ENCODE measurements at regions not wholly inside any gene's neighbourhood (a gene's known extent, or its start where the extent isn't known, plus 50 kb on each side); places are given as distances from the start of the nearest gene placed in this dataset.

DNA sequence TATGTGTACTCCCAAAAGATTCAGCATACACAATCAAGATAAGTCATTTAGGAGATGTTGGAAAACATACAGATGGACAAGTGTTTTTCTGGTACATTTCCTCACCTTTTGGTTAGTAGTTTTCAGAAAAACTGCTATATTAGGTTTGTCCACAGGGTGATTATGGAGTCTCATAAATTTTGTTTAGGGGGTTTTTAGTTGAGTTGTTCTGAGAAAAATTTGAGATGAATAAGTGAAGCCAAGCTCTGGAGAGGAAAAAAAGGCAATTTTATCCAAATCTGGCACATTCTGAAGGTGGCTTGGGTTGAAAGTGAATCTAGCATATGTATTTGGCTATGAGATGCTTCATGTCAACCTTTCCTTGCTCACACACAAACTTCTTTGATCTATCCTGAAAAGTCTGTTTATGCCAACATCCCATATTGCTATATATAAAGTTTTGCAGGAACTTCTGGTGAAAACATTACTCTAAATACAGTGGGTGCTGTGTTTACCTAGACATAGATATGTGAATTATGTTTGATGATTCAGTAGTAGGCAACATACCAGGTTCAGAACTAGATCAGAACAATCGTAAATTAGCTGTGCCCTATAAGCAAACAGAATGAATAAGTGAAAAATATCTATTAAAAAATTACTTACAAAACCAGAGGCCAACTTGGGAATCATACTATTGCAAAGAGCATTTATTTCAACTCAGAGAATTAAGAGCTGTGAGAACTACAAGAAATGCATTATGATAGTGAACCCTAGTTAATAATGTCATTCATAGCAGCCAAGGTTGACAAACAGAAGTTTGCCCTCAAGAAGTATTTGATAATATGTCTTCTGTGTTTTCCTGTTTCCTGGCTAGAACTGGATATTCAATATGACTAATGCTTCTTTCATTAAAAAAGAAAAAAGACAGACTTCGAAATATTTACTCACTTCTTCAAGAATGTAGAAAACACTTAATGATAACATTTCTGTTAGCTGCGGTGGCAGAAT lies 552.0 kb downstream of the IRS1 start:
- Histone ChIP-seq H3K27ac (no peak overlapping the region), H3K4me3 (replicated peaks in 1 of 3) (no peak overlapping the region), H3K36me3 (no peaks in the 10 kb centered on the region), H3K9me3 (no peaks in the 10 kb centered on the region), H3K4me1 (no peaks in the 10 kb centered on the region), H3K27me3 (no peaks in the 10 kb centered on the region)
- intact Hi-C loops (cut with DNase I): no loop called here
- TF ChIP-seq POLR2A (IDR thresholded peaks at IDR 0.05): no peak
- TF ChIP-seq, protein P1, sequence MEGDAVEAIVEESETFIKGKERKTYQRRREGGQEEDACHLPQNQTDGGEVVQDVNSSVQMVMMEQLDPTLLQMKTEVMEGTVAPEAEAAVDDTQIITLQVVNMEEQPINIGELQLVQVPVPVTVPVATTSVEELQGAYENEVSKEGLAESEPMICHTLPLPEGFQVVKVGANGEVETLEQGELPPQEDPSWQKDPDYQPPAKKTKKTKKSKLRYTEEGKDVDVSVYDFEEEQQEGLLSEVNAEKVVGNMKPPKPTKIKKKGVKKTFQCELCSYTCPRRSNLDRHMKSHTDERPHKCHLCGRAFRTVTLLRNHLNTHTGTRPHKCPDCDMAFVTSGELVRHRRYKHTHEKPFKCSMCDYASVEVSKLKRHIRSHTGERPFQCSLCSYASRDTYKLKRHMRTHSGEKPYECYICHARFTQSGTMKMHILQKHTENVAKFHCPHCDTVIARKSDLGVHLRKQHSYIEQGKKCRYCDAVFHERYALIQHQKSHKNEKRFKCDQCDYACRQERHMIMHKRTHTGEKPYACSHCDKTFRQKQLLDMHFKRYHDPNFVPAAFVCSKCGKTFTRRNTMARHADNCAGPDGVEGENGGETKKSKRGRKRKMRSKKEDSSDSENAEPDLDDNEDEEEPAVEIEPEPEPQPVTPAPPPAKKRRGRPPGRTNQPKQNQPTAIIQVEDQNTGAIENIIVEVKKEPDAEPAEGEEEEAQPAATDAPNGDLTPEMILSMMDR (IDR thresholded peaks at IDR 0.05): no peak
- 89 to 93% methylated on average over 3 of the region's 3 CpGs for WGBS, 2 donors
- DNase-seq: no peak

DNA sequence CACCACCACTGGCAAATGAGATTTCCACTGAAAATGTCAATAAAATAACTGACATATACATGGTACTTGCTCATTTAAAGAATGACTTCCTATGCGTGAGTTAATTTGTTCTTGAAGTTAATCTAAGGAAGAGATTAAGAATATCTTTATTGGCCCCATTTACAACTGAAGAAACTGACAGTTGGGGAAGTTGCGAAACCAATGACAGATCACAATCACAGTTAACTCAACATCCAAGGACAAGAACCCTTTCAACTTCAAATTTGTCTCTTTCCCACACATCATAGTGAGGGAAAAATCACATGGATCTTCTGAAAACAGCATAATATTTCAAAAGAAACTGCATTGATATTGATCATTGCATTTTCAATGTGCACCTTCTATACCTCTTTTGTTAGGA lies 565.4 kb downstream of the IRS1 start:
- 91 to 94% methylated on average over 2 of the region's 2 CpGs for WGBS, 2 donors
- intact Hi-C loops (cut with DNase I): no loop called here
- H3K36me3 ChIP-seq: no peaks in the 10 kb centered on the region

DNA sequence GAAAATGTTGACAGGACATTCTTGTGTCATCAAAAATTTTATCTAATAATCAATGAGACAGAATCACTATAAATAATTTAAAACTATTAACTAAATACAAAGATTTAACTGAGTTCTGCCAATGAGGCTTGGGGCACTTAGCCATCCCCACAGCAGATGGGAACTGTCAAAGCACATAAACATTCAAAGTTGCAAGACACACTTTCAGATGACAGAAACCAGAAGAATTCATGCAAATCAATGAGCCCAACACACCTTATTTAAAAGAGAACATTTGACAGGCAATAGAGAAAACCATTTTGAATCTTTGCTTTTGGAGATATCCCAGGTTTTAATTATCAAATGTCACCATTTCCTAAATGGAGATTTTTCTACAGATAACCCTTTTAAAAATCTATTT lies 566.2 kb downstream of the IRS1 start:
- H3K4me3 ChIP-seq (replicated peaks in 1 of 3): no peak overlapping the region
- TF ChIP-seq, protein P1 (IDR thresholded peaks at IDR 0.05): no peak
- TF ChIP-seq POLR2A (IDR thresholded peaks at IDR 0.05): no peak
- H3K27ac ChIP-seq: no peak overlapping the region
- H3K36me3 ChIP-seq: no peaks in the 10 kb centered on the region
- intact Hi-C loops (cut with DNase I): no loop called here
- no peak for DNase-seq
- no peaks in the 10 kb centered on the region for H3K27me3 ChIP-seq
- H3K4me1 ChIP-seq: no peaks in the 10 kb centered on the region
- no peaks in the 10 kb centered on the region for H3K9me3 ChIP-seq

More for the DNA sequence above, 565.4 kb downstream of the IRS1 start:
- H3K27me3 ChIP-seq: no peaks in the 10 kb centered on the region
- no peaks in the 10 kb centered on the region for H3K4me1 ChIP-seq
- H3K9me3 ChIP-seq: no peaks in the 10 kb centered on the region
- H3K4me3 ChIP-seq (replicated peaks in 1 of 3): no peak overlapping the region
- no peak for DNase-seq
- H3K27ac ChIP-seq: no peak overlapping the region
- TF ChIP-seq POLR2A (IDR thresholded peaks at IDR 0.05): no peak
- TF ChIP-seq, protein P1 (IDR thresholded peaks at IDR 0.05): no peak

DNA sequence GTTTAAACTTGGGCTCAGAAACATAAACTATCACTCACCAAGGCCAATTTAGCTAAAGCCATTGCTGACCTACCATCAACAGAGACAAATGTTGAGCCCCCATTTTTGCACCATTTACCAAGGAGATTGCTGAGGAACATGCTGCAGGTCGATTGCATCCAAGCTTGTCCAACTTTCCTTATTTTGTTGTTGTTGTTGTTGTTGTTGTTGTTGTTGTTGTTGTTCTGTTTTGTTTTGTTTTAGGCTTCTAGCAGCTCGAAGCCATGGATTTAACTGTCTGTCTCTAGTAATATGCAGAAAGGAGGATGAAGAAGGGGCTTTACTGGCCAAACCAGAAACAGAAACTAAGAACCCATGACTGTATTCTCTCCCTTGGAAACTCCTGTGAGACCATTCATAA lies 571.5 kb downstream of the IRS1 start:
- Histone ChIP-seq H3K27me3 (no peaks in the 10 kb centered on the region), H3K4me1 (no peaks in the 10 kb centered on the region), H3K36me3 (no peaks in the 10 kb centered on the region), H3K9me3 (no peaks in the 10 kb centered on the region), H3K27ac (no peak overlapping the region), H3K4me3 (replicated peaks in 1 of 3) (no peak overlapping the region)
- TF ChIP-seq POLR2A (IDR thresholded peaks at IDR 0.05): no peak
- TF ChIP-seq, protein P1 (IDR thresholded peaks at IDR 0.05): no peak
- intact Hi-C loops (cut with DNase I): no loop called here
- DNase-seq: no peak
- WGBS, 2 donors: 80 to 89% methylated on average over 2 of the region's 2 CpGs

DNA sequence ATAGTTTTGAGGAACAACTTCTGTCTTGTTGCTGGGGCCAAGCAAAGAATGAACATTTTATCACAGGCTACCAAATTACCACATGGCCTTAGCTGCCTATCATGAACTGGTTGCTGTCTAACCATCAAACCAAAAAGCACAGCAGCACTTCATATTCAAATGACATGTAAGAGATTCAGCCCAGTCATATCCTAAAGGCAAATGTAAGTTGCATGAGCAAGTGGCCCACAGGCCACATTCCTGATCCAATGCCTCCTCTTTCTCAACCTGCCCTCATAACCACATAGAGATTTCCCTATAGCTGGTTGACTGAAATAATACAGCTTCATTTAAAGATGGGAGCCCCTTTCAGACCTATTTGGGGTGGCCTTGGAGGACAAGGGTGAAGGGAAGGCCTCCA lies 572.3 kb downstream of the IRS1 start:
- no peak for DNase-seq
- intact Hi-C loops (cut with DNase I): no loop called here
- no peak overlapping the region for H3K27ac ChIP-seq
- H3K9me3 ChIP-seq: no peaks in the 10 kb centered on the region
- H3K4me3 ChIP-seq (replicated peaks in 1 of 3): no peak overlapping the region
- H3K27me3 ChIP-seq: no peaks in the 10 kb centered on the region
- H3K4me1 ChIP-seq: no peaks in the 10 kb centered on the region
- TF ChIP-seq POLR2A (IDR thresholded peaks at IDR 0.05): no peak
- TF ChIP-seq, protein P1 (IDR thresholded peaks at IDR 0.05): no peak
- H3K36me3 ChIP-seq: no peaks in the 10 kb centered on the region
